Urinary bladder (tissue), 3 donors: ENCODE measurements at regions not wholly inside any gene's neighbourhood (a gene's known extent, or its start where the extent isn't known, plus 50 kb on each side); places are given as distances from the start of the nearest gene placed in this dataset.
"Not testable (repeated sequence)": the region's sequence is repeated elsewhere in the genome, so short reads cannot be mapped to it uniquely, and the experiment has no call there.

Experiments used
- DNase-seq: peaks from one replicate; pipeline ENCODE4 v3.0.0-alpha.2; 2015; ENCODE audit errors: extremely low spot score
- H3K27ac ChIP-seq: one replicate; pipeline ENCODE4 v1.5.1; 2013; ENCODE audit warnings: low read depth, mild to moderate bottlenecking, moderate library complexity
- H3K36me3 ChIP-seq: one replicate; pipeline ENCODE4 v1.6.1; 2013; ENCODE audit warnings: mild to moderate bottlenecking, moderate library complexity; ENCODE audit not compliant: insufficient read depth
- H3K4me1 ChIP-seq: one replicate; pipeline ENCODE4 v1.6.1; 2013; ENCODE audit warnings: mild to moderate bottlenecking, moderate library complexity; ENCODE audit not compliant: insufficient read depth
- H3K4me3 ChIP-seq: one replicate; pipeline ENCODE4 v1.5.1; 2013; ENCODE audit warnings: low read depth, low read length
- WGBS: extraction: QIAGEN DNeasy Blood & Tissue Kit; methylation state at CpG from one replicate; pipeline ENCODE4 v1.1.7; 2013; 5-methylcytosine and 5-hydroxymethylcytosine counted together
- donor health status: healthy with polysubstance abuse.
- donor health status: healthy.

- H3K4me1 ChIP-seq: no peaks in the 10 kb centered on the region
- no peak for DNase-seq
- no peak overlapping the region for H3K27ac ChIP-seq
- no peaks in the 10 kb centered on the region for H3K36me3 ChIP-seq
- no peak overlapping the region for H3K4me3 ChIP-seq
Observed at GRCh38 chr6:86154852-86155251, 512.2 kb upstream of the SYNCRIP start.

GRCh38 chr6:86153521-86153920 lies 510.8 kb upstream of the SYNCRIP start:
- H3K36me3 ChIP-seq: no peaks in the 10 kb centered on the region
- no peaks in the 10 kb centered on the region for H3K4me1 ChIP-seq
- H3K27ac ChIP-seq: no peak overlapping the region
- H3K4me3 ChIP-seq: no peak overlapping the region
- no peak for DNase-seq
- WGBS: 83% methylated on average over 3 of the region's 3 CpGs

- DNase-seq: no peak
- H3K4me1 ChIP-seq: no peaks in the 10 kb centered on the region
- H3K4me3 ChIP-seq: no peak overlapping the region
- H3K36me3 ChIP-seq: no peaks in the 10 kb centered on the region
- WGBS: 64% methylated on average over 4 of the region's 4 CpGs
- no peak overlapping the region for H3K27ac ChIP-seq
Observed at GRCh38 chr6:86152546-86152945, 509.9 kb upstream of the SYNCRIP start.

- Histone ChIP-seq H3K36me3 (no peaks in the 10 kb centered on the region), H3K27ac (no peak overlapping the region), H3K4me1 (no peaks in the 10 kb centered on the region), H3K4me3 (no peak overlapping the region)
- WGBS: 78% methylated on average over 7 of the region's 7 CpGs
- no peak for DNase-seq
Observed at GRCh38 chr6:86148586-86148985, 505.9 kb upstream of the SYNCRIP start.

- Histone ChIP-seq H3K36me3 (no peaks in the 10 kb centered on the region), H3K4me1 (no peaks in the 10 kb centered on the region), H3K27ac (no peak overlapping the region), H3K4me3 (no peak overlapping the region)
- DNase-seq: no peak
- WGBS: 83% methylated on average over 5 of the region's 5 CpGs
Observed at GRCh38 chr6:86147859-86148258, 505.2 kb upstream of the SYNCRIP start.

GRCh38 chr6:86147311-86147710 lies 504.6 kb upstream of the SYNCRIP start:
- H3K4me3 ChIP-seq: no peak overlapping the region
- no peak overlapping the region for H3K27ac ChIP-seq
- no peaks in the 10 kb centered on the region for H3K36me3 ChIP-seq
- DNase-seq: no peak
- H3K4me1 ChIP-seq: no peaks in the 10 kb centered on the region
- WGBS: 94% methylated on average over 3 of the region's 3 CpGs

GRCh38 chr6:86146751-86147150 lies 504.1 kb upstream of the SYNCRIP start:
- H3K4me3 ChIP-seq, H3K36me3 ChIP-seq, H3K4me1 ChIP-seq, DNase-seq, H3K27ac ChIP-seq: not testable (repeated sequence)
- WGBS: 21% methylated on average over 3 of the region's 3 CpGs

- Histone ChIP-seq H3K36me3 (no peaks in the 10 kb centered on the region), H3K4me1 (no peaks in the 10 kb centered on the region), H3K4me3 (no peak overlapping the region), H3K27ac (no peak overlapping the region)
- DNase-seq: no peak
- 61% methylated on average over 2 of the region's 2 CpGs for WGBS
Observed at GRCh38 chr6:86142326-86142725, 499.6 kb upstream of the SYNCRIP start.

GRCh38 chr6:86128130-86128814 lies 485.6 kb upstream of the SYNCRIP start:
- 53% methylated on average over 7 of the region's 7 CpGs for WGBS
- DNase-seq: no peak
- H3K27ac ChIP-seq: no peak overlapping the region
- no peak overlapping the region for H3K4me3 ChIP-seq
- no peaks in the 10 kb centered on the region for H3K36me3 ChIP-seq
- no peaks in the 10 kb centered on the region for H3K4me1 ChIP-seq

- no peak for DNase-seq
- H3K4me3 ChIP-seq: no peak overlapping the region
- no peaks in the 10 kb centered on the region for H3K4me1 ChIP-seq
- no peaks in the 10 kb centered on the region for H3K36me3 ChIP-seq
- H3K27ac ChIP-seq: no peak overlapping the region
Observed at GRCh38 chr6:86122086-86122485, 479.4 kb upstream of the SYNCRIP start.

GRCh38 chr6:86118271-86118670 lies 475.6 kb upstream of the SYNCRIP start:
- Histone ChIP-seq H3K27ac (no peak overlapping the region), H3K36me3 (no peaks in the 10 kb centered on the region), H3K4me3 (no peak overlapping the region), H3K4me1 (no peaks in the 10 kb centered on the region)
- no peak for DNase-seq

- Histone ChIP-seq H3K27ac (no peak overlapping the region), H3K4me1 (no peaks in the 10 kb centered on the region), H3K4me3 (no peak overlapping the region), H3K36me3 (no peaks in the 10 kb centered on the region)
- 79% methylated on average over 2 of the region's 2 CpGs for WGBS
- DNase-seq: no peak
Observed at GRCh38 chr6:86107985-86108384, 465.3 kb upstream of the SYNCRIP start.

GRCh38 chr6:86087954-86088353 lies 445.3 kb upstream of the SYNCRIP start:
- Histone ChIP-seq H3K27ac (no peak overlapping the region), H3K36me3 (no peaks in the 10 kb centered on the region), H3K4me3 (no peak overlapping the region), H3K4me1 (no peaks in the 10 kb centered on the region)
- 92% methylated on average over 2 of the region's 2 CpGs for WGBS
- no peak for DNase-seq

- Histone ChIP-seq H3K27ac (no peak overlapping the region), H3K36me3 (no peaks in the 10 kb centered on the region), H3K4me3 (no peak overlapping the region), H3K4me1 (no peaks in the 10 kb centered on the region)
- DNase-seq: no peak
- 11% methylated on average over 1 of the region's 1 CpG for WGBS
Observed at GRCh38 chr6:86079938-86080337, 437.3 kb upstream of the SYNCRIP start.

- H3K4me1 ChIP-seq: no peaks in the 10 kb centered on the region
- H3K36me3 ChIP-seq: no peaks in the 10 kb centered on the region
- DNase-seq: no peak
- no peak overlapping the region for H3K27ac ChIP-seq
- no peak overlapping the region for H3K4me3 ChIP-seq
Observed at GRCh38 chr6:86070151-86070550, 427.5 kb upstream of the SYNCRIP start.
